ENCODE measurements at regions not wholly inside any gene's neighbourhood (a gene's known extent, or its start where the extent isn't known, plus 50 kb on each side); places are given as distances from the start of the nearest gene placed in this dataset.

- dilution Hi-C loops (cut with MboI; ENCODE audit: extremely low pct_ligation_motif_present, low sequenced_read_pairs), result no loop called here
- FAIRE-seq, result no peak
These were observed 108.3 kb downstream of the BUB3 start for GRCh38 chr10:123262456-123262855.

GRCh38 chr10:123266971-123267370 is 112.8 kb downstream of the BUB3 start:
- no peak overlapping the region for H3K27ac ChIP-seq (ENCODE audit: control insufficient read depth, insufficient read depth, low read length)
- no peak for FAIRE-seq
- H3K27me3 ChIP-seq (ENCODE audit: control insufficient read depth, extremely low read depth, insufficient read depth, low read length), result no peaks in the 10 kb centered on the region
- no peak overlapping the region for H3K4me2 ChIP-seq (ENCODE audit: control insufficient read depth, extremely low read depth, insufficient read depth, low read depth, low read length)
- H2AFZ ChIP-seq (ENCODE audit: control insufficient read depth, low read length), result no peak overlapping the region
- no peaks in the 10 kb centered on the region for H3K36me3 ChIP-seq (ENCODE audit: control insufficient read depth in 2 of 2, extremely low read depth in 1 of 2, insufficient read depth in 2 of 2, low read length in 2 of 2)
- no peak overlapping the region for H3K4me3 ChIP-seq (ENCODE audit: control insufficient read depth in 2 of 3, extremely low read depth in 1 of 3, insufficient read depth in 2 of 3, low read depth in 1 of 3, low read length in 3 of 3)
- H3K9me3 ChIP-seq (ENCODE audit: control insufficient read depth, low read depth, low read length), result no peaks in the 10 kb centered on the region
- H4K20me1 ChIP-seq (ENCODE audit: control insufficient read depth, extremely low read depth, insufficient read depth, low read length), result no peaks in the 10 kb centered on the region
- H3K4me1 ChIP-seq (ENCODE audit: control insufficient read depth, extremely low read depth, insufficient read depth, low read length), result no peaks in the 10 kb centered on the region
- H3K9me1 ChIP-seq (ENCODE audit: control insufficient read depth, extremely low read depth, insufficient read depth, low read length), result no peaks in the 10 kb centered on the region
- dilution Hi-C loops (cut with MboI; ENCODE audit: extremely low pct_ligation_motif_present, low sequenced_read_pairs), result no loop called here
- TF ChIP-seq EZH2 (IDR thresholded peaks at IDR 0.05; ENCODE audit: low read length) (no peak), CTCF (optimal IDR thresholded peaks at IDR 0.05 in 1 of 3, IDR thresholded peaks at IDR 0.05 in 1 of 3, conservative IDR thresholded peaks at IDR 0.05 in 1 of 3; ENCODE audit: extremely low read depth in 1 of 3, insufficient read depth in 2 of 3, low read length in 3 of 3) (no peak)
- DNase-seq (ENCODE audit: low read depth, low spot score), result no peak
- H3K9ac ChIP-seq (ENCODE audit: control insufficient read depth, extremely low read depth, insufficient read depth, low read length), result no peak overlapping the region
- no peaks in the 10 kb centered on the region for H3K79me2 ChIP-seq (ENCODE audit: control insufficient read depth, insufficient read depth, low read length)

More at GRCh38 chr10:123262456-123262855, 108.3 kb downstream of the BUB3 start:
- Histone ChIP-seq H3K9ac (ENCODE audit: control insufficient read depth, extremely low read depth, insufficient read depth, low read length) (no peak overlapping the region), H3K9me1 (ENCODE audit: control insufficient read depth, extremely low read depth, insufficient read depth, low read length) (no peaks in the 10 kb centered on the region), H3K9me3 (ENCODE audit: control insufficient read depth, low read depth, low read length) (no peaks in the 10 kb centered on the region), H3K27me3 (ENCODE audit: control insufficient read depth, extremely low read depth, insufficient read depth, low read length) (no peaks in the 10 kb centered on the region), H3K4me3 (ENCODE audit: control insufficient read depth in 2 of 3, extremely low read depth in 1 of 3, insufficient read depth in 2 of 3, low read depth in 1 of 3, low read length in 3 of 3) (no peak overlapping the region), H3K4me2 (ENCODE audit: control insufficient read depth, extremely low read depth, insufficient read depth, low read depth, low read length) (no peak overlapping the region), H3K27ac (ENCODE audit: control insufficient read depth, insufficient read depth, low read length) (no peak overlapping the region), H4K20me1 (ENCODE audit: control insufficient read depth, extremely low read depth, insufficient read depth, low read length) (no peaks in the 10 kb centered on the region), H3K4me1 (ENCODE audit: control insufficient read depth, extremely low read depth, insufficient read depth, low read length) (no peaks in the 10 kb centered on the region), H3K79me2 (ENCODE audit: control insufficient read depth, insufficient read depth, low read length) (no peaks in the 10 kb centered on the region), H3K36me3 (ENCODE audit: control insufficient read depth in 2 of 2, extremely low read depth in 1 of 2, insufficient read depth in 2 of 2, low read length in 2 of 2) (no peaks in the 10 kb centered on the region), H2AFZ (ENCODE audit: control insufficient read depth, low read length) (no peak overlapping the region)
- TF ChIP-seq CTCF (optimal IDR thresholded peaks at IDR 0.05 in 1 of 3, IDR thresholded peaks at IDR 0.05 in 1 of 3, conservative IDR thresholded peaks at IDR 0.05 in 1 of 3; ENCODE audit: extremely low read depth in 1 of 3, insufficient read depth in 2 of 3, low read length in 3 of 3) (no peak), EZH2 (IDR thresholded peaks at IDR 0.05; ENCODE audit: low read length) (no peak)
- DNase-seq (ENCODE audit: low read depth, low spot score), result no peak
